ENCODE measurements at regions not wholly inside any gene's neighbourhood (a gene's known extent, or its start where the extent isn't known, plus 50 kb on each side); places are given as distances from the start of the nearest gene placed in this dataset.
"Not testable (repeated sequence)": the region's sequence is repeated elsewhere in the genome, so short reads cannot be mapped to it uniquely, and the experiment has no call there.

DNA sequence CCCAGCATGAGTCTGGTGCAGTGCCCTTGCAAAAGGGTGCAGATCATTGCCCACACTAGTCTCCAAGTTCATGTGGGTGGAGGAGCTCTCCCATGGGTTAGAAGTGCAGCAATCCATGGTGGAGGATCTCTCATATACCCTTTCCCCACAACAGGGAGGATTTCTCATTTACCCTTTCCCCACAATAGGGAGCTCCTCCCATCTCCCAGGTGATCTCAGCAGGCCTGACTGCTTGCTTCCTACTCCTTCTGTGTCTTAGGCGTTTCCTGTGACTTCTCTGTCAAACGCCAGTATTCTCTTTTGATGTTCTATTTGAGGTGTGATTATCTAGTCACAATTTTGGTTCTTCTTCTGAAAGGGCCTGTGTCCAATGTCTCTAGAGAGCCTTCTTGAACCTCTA is 133.8 kb upstream of the RFX3 start:
- DNase-seq (ENCODE audit: low spot score): no peak

DNA sequence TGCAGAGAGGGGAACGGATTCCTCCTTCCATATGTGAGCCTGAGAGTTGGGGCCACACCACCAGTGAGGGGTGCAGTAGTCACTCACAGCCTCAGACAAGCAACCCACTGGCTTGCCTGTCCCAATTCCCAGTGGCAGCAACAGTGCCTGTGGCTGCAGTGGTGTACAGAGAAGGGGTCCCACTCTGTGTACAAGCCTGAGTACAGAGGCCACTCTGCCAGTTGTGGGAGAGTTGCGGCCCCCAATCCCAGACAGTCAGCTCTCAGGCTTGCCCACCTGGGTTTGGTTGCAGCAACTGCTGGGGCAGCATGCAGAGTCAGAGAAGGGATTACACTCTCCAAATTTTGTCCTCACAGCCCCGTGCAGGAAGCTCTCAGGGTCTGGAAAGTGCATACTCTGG is 133.2 kb upstream of the RFX3 start:
- DNase-seq (ENCODE audit: low spot score): no peak

DNA sequence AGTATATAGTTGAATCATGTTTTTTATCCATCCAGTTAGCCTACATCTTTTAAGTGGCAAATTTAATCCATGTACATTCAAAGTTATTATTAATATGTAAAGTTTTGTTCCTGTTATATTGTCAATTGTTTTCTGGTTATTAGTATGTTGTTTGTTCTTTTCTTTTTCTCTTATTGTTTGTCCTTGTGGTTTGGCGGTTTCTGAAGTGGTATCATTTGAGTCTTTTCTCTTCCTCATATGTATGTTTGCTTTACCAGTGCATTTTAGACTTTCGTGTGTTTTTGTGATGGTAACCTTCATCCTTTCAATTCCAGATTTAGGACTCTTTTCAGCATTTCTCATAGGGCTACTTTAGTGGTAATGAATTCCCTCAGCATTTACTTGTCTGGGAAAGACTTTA is 130.4 kb upstream of the RFX3 start:
- DNase-seq (ENCODE audit: low spot score): no peak

DNA sequence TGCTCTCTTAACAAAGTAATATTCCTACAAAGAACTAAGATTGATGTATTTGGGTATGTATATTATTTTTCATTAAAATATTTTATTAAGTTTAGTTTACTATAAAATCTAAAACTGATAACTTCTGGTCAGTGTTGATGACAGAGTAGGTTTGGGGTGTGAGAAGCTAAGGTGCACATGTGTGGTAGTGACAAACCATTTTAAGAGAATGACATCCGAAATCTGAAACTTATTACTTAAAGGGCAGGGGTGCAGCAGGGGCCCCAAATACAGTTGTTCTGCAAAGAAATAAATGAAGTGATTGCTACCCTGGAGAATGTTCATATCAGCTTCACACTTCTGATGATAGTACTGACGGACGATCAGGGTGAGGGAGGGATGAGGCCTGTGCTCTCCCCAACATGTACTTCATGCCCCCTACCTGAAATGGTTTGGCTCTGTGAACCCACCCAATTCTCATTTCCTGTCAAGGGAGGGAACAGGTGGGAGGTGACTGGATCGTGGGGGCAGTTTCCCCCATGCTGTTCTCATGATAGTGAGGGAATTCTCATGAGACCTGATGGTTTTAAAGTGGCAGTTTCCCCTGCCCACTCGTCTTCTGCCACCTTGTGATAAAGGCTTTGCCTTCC is 125.3 kb upstream of the RFX3 start:
- DNase-seq (ENCODE audit: low spot score): no peak

DNA sequence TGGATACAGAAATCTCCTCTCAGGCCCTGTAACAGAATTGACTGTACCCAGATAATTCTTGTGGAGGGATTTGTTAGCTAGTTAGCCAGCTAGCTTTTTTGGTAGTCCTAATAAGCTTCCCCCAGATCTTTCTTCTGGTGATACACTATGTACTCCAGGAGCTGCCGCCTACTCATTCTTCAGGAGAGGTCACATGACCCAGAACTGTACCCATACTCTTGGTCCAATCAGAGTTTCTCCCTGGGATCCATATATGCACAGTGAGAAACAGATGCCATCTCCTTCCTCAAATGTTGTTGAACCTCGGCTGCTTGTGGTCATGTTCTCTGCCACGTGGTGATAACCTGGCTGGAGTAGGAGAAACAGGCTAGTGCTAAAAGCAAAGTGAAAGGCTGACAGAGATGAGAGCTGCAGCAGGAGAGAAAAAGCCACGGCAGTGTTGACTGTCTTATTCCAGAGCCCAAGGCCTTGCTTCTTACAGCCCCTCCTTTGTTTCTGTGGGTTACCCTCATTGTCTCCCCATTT is 123.0 kb upstream of the RFX3 start:
- DNase-seq (ENCODE audit: low spot score): no peak

DNA sequence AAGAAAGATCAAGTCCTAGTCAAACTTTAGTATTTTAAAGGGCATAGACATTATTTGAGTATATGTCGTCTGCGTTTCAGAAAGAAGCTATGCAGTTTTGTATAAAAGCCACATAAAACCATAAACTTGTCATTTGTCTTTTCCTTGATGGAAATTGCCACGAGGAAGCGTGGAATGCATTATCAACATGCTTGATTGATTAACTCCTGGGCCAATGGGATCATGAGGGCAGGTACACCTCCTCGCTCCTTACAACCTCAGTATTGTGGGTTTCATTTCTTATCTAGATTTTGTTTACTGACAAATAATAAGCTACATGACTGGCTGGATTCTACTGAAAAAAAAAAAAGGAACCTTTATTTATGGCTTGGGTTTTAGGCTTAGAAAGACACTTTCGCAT is 122.5 kb upstream of the RFX3 start:
- no peak for DNase-seq (ENCODE audit: low spot score)

DNA sequence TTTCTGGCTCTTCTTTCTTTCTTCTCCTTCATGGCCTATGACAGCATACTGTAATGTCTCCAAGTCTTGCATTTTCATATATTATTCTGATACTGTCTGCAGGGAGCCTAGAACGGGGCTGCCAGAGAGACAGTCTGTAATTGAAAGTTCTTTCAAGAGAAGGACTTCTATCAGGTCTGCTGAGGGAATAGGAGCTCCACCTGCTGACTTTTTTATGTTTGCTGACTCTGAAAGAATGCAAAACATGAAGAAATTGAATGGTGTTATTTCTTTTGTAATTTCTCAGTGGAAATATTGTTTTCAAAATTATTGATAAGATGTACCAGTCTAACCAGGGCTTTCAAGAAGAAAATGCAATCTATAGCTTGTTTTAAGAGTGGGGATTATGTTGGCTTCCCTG is 121.9 kb upstream of the RFX3 start:
- DNase-seq (ENCODE audit: low spot score): no peak

DNA sequence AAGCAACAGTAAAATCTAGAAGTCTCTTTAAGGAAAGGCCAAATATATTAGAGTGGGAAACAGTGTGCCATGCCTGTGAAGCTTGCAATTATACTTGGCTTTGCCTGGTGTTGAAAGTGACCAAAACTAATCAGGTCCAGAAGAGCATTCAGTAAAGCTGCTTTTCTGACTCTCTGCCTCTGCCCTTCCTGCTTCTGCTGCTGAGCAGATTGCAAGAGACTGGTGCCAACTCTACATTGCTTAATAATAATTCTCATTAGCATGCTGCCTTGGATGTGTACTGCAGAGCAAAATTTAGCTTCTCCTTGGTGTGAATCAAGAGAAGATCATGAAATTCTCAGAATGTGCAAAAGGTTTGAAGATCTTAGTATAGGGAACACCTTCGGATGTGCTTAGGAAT is 120.4 kb upstream of the RFX3 start:
- DNase-seq (ENCODE audit: low spot score): no peak

DNA sequence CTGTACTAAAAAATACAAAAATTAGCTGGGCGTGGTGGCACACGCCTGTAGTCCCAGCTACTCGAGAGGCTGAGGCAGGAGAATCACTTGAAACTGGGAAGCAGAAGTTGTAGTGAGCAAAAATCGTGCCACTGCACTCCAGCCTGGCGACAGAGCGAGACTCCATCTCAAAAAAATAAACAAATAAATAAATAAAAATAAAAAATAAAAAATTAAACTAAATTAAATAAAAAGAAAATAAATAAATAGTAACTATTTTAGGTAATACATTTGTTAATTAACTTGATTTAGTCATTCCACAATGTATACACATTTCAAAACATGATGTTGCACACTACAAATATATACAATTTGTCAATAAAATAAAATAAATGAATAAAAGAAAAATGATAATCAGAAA is 116.3 kb upstream of the RFX3 start:
- DNase-seq (ENCODE audit: low spot score): not testable (repeated sequence)

DNA sequence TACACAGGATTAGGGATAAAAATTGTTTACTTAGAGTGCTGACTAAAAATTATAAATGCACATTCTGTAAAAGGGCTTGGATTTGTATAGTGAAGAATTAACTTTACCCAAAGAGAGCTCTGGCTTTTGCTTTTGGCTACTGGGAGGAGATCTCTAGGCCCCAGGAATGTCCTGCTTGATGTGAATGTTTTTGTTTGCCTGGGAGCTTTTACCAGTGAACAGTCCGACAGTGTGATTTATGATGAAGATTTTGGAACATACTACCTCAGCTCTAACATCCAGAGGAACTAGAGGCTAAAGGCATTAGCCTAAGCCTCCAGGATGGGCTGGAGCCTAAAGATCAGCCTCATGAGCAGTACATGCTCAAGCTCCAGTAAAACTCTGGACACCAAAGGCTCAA is 103.7 kb upstream of the RFX3 start:
- no peak for DNase-seq (ENCODE audit: low spot score)

DNA sequence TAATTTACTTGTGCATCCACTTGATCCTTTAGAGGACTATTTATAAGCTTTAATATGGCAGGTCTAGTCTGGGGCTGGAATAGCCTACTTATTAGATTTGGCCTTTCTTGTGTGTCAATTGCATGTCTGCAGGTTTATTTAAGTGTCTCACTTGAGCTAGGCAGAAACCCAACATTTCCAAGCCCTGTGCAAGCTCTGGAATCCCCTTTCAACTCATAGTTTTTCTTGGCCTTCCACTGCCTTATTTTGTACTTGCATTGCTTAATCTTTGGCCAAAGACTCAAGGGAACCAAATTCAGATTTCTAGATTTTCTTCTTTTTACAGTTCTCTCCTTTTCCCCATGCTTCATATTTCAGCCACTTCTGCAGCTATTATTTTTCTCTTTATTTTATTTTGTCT is 102.4 kb upstream of the RFX3 start:
- DNase-seq (ENCODE audit: low spot score): no peak

DNA sequence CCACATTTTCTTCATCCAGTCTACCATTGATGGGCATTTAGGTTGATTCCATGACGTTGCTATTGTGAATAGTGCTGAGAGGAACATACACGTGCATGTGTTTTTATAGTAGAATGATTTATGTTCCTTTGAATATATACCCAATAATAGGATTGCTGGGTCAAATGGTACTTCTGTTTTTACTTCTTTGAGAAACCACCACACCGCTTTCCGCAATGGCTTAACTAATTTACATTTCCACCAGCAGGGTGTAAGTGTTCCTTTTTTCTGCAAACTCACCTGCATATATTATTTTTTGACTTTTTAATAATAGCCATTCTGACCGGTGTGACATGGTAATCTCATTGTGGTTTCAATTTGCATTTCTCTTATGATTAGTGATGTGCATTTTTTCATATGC is 82.2 kb upstream of the RFX3 start:
- no peak for DNase-seq (ENCODE audit: low spot score)

DNA sequence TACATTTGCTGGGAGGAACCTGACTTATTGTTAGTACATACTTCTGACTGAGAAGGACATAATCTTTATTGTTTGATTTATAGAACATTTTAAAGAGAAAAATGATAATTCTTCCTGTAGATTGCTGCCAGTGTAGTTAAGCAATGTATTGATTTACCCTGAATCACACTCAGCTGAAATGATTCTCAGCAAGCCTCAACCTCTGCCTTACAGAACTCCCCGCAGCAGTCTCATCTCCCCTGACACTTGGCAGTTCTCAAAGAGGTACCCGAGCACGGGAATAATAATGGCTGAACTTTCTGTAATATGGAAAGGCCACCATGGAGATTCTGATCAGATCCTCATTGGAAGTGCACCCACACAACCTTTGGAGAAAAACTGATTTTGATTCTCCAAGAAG is 74.9 kb upstream of the RFX3 start:
- no peak for DNase-seq (ENCODE audit: low spot score)

DNA sequence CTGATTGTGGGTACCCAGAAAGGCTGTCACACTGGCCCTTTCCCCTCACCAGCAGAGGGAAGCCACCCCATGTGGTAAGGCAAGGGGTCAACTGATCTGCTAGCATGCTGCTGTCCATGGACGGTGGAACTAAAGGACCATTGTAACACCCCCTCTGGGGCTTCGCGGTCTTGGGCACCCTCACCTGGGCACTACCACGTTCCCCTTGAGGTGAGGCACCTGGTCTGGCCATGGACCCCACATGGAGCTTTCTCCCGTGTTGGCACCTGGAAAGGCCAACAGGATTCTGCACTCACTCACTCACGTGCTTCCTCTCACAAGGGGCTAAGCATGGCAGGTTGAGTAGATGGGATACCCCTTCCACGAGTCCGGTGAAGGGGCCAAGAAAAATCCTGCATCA is 72.0 kb upstream of the RFX3 start:
- no peak for DNase-seq (ENCODE audit: low spot score)

DNA sequence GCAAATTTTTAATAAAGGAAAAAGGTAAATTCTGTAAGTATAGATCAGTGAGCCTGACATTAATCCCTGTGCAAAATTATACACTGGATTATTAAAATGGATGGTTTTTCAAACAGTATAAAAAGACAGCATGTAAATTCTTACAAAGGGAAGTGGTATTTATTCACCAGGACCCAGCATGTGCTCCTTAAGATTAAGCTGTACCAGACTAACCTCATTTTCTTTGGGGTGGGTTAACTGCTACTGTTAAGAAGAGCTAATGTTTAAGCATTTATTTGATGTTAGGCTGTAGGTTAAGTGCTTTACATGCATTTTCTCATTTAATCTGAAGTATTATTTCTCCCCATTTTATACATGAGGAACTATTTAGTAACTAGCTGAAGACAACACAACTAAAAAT is 60.3 kb upstream of the RFX3 start:
- no peak for DNase-seq (ENCODE audit: low spot score)

DNA sequence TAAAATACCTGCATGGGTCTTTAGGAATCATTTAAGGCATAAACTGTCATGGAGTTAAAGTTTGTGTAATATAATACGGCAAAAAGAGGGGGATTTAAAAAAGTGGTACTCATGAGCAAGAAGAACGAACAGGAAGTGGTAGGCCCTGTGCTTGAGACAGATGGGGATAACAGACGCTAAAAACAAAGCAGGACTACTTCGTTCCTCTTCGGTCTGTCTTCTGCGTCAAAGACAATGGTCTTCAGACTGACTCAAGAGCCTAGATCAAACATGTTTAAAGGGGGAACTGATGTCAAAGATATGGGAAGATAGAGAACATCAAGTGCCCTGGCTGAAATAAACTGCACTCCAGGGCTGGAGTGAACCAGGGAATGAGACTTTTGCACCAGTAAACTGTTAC is 59.8 kb upstream of the RFX3 start:
- DNase-seq (ENCODE audit: low spot score): no peak

DNA sequence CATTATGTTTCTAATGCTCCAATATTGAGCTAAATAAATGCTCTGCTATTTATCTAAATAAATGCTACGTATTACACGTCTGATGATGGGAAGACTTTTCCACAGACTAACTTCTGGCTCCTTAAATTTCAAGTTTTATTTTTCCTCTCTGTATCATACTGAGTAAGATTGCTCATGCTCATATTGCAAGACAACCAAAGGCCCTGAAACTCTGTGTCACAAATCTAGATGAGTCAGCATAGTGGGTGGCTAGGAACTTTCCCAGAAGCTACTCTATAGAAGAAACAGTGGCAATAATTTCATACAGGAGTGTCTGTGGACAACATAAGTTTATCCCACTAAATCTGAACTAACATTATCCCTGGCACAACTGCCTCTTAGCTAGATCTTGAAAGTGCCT is 53.0 kb upstream of the RFX3 start:
- peak; percentile 1 for DNase-seq (ENCODE audit: low spot score)

DNA sequence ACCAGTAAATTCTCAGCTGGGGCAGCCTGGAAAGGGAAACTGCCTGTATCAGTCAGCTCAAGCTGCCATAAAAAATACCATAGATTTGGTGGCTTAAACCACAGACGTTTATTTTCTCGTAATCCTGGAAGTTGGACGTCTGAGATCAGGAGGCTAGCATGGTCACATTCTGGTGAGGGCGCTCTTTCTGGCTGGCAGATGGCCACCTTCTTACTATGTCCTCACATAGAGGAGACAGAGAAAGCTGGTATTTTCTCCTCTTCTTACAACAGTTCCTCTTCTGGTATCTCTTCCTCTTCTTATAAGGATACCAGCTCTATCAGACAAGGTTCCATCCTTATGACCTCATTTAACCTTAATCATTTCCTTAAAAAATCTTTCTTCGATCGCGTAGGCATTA is 50.5 kb upstream of the RFX3 start:
- DNase-seq (ENCODE audit: low spot score): no peak

DNA sequence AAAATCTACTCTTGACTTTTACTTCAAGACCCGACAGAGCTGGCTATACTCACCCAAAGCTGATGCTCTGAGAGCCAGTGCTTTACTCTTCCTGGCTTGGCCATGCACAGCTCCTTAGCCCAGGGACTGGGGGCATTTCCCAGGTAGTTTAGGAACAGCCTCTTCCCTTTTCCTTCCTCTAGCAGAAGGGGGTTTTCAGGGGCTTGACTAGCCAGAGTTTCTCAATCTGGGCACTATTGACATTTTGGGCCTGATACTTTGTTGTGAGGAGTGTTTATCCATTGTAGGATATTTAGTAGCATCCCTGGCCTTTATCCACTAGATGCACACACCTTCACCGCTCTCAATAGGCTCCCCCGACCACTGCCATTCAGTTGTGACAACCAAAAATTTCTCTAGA is 50.0 kb upstream of the RFX3 start:
- DNase-seq (ENCODE audit: low spot score): no peak
